Muscle layer of colon (tissue), 2 donors: ENCODE measurements at regions not wholly inside any gene's neighbourhood (a gene's known extent, or its start where the extent isn't known, plus 50 kb on each side); places are given as distances from the start of the nearest gene placed in this dataset.

Source experiments
- H3K27ac ChIP-seq: one replicate; pipeline ENCODE4 v1.7.0; 2013; ENCODE audit warnings: low read depth, mild to moderate bottlenecking, low read length, moderate library complexity
- H3K27me3 ChIP-seq, 2 donors: one replicate each; pipeline ENCODE4 v1.7.0; 2013; ENCODE audit warnings: low read length in 2 of 2, mild to moderate bottlenecking in 2 of 2; ENCODE audit not compliant: insufficient read depth in 2 of 2, control insufficient read depth in 1 of 2
- H3K36me3 ChIP-seq: one replicate; pipeline ENCODE4 v1.7.0; 2013; ENCODE audit warnings: mild to moderate bottlenecking, low read length; ENCODE audit not compliant: insufficient read depth
- H3K4me1 ChIP-seq: one replicate; pipeline ENCODE4 v1.7.0; 2013; ENCODE audit warnings: mild to moderate bottlenecking, low read length; ENCODE audit not compliant: insufficient read depth
- H3K4me3 ChIP-seq, 2 donors: one replicate each; pipeline ENCODE4 v1.7.0; 2013; ENCODE audit warnings: low read length in 2 of 2, low read depth in 1 of 2, mild to moderate bottlenecking in 1 of 2, moderate library complexity in 1 of 2
- H3K9ac ChIP-seq: one replicate; pipeline ENCODE4 v1.7.0; 2013; ENCODE audit warnings: low read length
- H3K9me3 ChIP-seq: one replicate; pipeline ENCODE4 v1.7.0; 2013; ENCODE audit warnings: mild to moderate bottlenecking, low read length
- donor health status: abdominal sarcoma.
- donor health status: Adenocarcinoma of cecum.

DNA sequence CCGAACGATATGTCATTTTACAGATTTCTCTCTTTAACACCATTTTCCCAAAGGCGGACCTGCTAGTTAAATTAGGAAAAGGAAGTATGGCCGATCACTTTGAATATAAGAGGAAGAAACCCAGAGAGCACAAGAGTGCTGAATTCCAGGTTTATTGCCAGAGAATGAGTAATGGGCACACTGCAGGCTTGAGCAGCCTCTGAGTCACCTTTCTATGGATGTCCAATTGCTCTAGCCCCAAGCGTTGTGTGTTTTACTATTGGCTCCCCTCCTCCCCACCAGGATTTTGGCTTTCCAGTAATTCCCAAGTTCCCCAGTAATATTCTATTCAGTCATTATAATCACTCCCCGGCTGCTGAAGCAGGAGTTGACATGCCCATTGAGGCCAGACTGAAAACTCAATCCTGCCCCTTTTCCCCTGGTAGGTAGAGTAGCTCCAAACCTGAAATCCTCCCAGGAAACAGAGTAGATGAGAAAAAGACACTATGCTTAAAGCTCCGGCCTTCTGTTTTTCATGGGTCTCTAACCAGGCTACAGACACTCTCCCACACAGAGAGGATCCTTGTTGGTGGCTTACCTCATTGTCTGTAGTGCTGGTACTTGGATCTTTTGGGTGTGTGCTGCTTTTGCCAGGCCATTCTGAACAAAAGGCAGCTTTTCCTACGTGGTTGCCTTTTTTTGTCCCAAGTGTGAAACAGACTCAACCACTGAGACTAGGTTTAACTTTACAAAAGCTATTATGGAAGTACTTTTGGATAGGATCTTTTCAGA is 704.3 kb upstream of the FLRT2 start:
- Histone ChIP-seq H3K9ac (no peak overlapping the region), H3K9me3 (no peaks in the 10 kb centered on the region), H3K4me3 (no peak overlapping the region), H3K27ac (no peak overlapping the region), H3K4me1 (no peaks in the 10 kb centered on the region), H3K36me3 (no peaks in the 10 kb centered on the region), H3K27me3 (no peaks in the 10 kb centered on the region)

GRCh38 chr14:84826294-84826693 is 703.6 kb upstream of the FLRT2 start:
- H3K4me3 ChIP-seq = no peak overlapping the region
- H3K36me3 ChIP-seq = no peaks in the 10 kb centered on the region
- H3K4me1 ChIP-seq = no peaks in the 10 kb centered on the region
- no peaks in the 10 kb centered on the region for H3K9me3 ChIP-seq
- no peak overlapping the region for H3K9ac ChIP-seq
- no peak overlapping the region for H3K27ac ChIP-seq
- no peaks in the 10 kb centered on the region for H3K27me3 ChIP-seq

DNA sequence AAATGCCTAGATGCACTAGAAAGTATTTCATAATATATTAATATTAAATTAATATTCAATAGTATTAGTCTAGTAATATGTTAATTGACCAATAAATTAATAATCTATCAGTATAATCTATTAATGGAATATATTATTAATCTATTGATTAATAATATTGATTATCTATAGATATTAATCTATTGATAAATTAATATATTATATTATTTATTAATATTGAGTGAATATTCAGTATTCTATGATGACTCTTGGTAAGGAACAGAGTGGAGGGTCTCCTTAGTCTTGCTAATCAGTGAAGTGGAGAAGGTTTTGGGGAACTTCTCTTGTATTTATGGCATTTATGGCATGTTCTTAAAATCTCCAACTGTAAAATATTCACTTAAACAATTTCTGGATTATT is 679.3 kb upstream of the FLRT2 start:
- Histone ChIP-seq H3K9ac (no peak overlapping the region), H3K27ac (no peak overlapping the region), H3K4me1 (no peaks in the 10 kb centered on the region), H3K27me3 (no peaks in the 10 kb centered on the region), H3K4me3 (no peak overlapping the region), H3K36me3 (no peaks in the 10 kb centered on the region), H3K9me3 (no peaks in the 10 kb centered on the region)

DNA sequence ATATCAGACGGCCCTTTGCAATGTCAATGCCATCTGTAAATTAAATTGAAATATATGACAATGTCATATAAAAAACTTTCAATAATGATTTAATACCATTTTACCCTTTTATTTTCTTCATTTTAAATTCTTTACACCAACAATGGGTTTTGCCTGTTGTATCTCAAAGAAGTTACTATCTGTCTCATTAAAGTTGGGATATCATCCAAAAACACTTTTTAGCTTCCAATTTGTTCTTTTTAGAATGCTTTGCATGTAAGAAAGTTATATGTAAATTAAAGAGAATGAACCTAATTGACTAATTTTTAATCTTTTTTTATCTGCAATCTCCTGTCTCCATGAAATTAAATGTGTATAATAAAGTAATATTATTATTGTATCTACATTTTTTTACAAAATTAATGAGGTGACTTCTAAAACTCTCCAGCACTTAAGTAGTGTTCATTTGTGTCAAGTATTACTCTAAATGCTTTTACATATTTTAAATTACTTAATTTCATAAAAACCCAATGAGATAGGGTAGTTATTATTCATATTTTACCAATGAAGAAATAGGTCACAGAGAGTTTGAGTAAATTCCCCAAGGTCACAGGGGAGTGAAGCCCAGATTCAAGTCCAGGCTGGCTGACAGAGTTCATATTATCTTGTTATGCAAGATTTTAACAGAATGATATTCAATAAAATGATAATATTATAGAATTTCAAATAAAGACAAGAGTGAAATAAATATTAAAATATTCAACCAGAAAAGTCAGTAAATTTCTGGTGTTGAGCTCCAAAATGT is 673.0 kb upstream of the FLRT2 start:
- H3K4me3 ChIP-seq = no peak overlapping the region
- H3K27me3 ChIP-seq = no peaks in the 10 kb centered on the region
- no peak overlapping the region for H3K27ac ChIP-seq
- no peaks in the 10 kb centered on the region for H3K9me3 ChIP-seq
- no peaks in the 10 kb centered on the region for H3K4me1 ChIP-seq
- no peak overlapping the region for H3K9ac ChIP-seq
- H3K36me3 ChIP-seq = no peaks in the 10 kb centered on the region

- no peak overlapping the region for H3K9ac ChIP-seq
- no peak overlapping the region for H3K4me3 ChIP-seq
- H3K27me3 ChIP-seq = no peaks in the 10 kb centered on the region
- no peaks in the 10 kb centered on the region for H3K4me1 ChIP-seq
- no peak overlapping the region for H3K27ac ChIP-seq
- H3K36me3 ChIP-seq = no peaks in the 10 kb centered on the region
- no peaks in the 10 kb centered on the region for H3K9me3 ChIP-seq
Measured at GRCh38 chr14:84857571-84857970, 672.4 kb upstream of the FLRT2 start.

GRCh38 chr14:84859116-84859515 is 670.8 kb upstream of the FLRT2 start:
- H3K4me3 ChIP-seq = no peak overlapping the region
- H3K9ac ChIP-seq = no peak overlapping the region
- no peaks in the 10 kb centered on the region for H3K9me3 ChIP-seq
- no peak overlapping the region for H3K27ac ChIP-seq
- H3K4me1 ChIP-seq = no peaks in the 10 kb centered on the region
- no peaks in the 10 kb centered on the region for H3K36me3 ChIP-seq
- no peaks in the 10 kb centered on the region for H3K27me3 ChIP-seq

DNA sequence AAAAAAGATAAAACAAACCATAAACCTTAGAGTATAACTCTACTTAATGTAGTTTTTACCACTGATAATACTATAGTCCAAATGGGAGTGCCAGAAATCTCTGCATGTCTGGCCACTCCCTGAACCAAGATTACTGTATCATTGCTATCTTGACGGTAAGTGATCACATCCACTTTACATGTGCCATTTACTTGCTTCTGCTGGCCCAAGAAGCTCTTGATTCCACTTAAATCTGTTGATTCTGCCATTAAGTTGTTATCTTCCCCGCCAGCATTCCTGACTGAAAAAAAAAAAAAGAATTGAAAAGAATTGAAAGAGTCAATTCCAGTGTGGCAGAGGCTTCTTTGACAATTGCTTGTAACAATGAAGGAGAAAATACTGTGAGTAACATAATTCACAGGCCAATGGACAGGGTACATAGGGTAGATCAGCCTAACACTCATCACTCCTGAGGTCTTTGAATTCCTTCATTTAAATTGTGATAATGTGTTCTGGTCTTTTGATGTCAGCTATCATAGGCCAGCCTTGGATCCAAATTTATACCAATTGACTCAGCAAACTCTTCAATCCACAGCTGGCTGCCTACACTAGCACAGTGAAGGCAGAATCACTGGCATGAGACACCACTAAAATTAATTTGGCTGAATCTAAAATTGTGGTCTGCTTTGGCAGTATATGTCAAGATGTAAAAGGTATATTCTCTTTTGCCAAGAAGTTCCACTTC is 665.2 kb upstream of the FLRT2 start:
- no peaks in the 10 kb centered on the region for H3K9me3 ChIP-seq
- no peaks in the 10 kb centered on the region for H3K4me1 ChIP-seq
- H3K27me3 ChIP-seq = no peaks in the 10 kb centered on the region
- H3K9ac ChIP-seq = no peak overlapping the region
- no peak overlapping the region for H3K4me3 ChIP-seq
- no peaks in the 10 kb centered on the region for H3K36me3 ChIP-seq
- no peak overlapping the region for H3K27ac ChIP-seq

DNA sequence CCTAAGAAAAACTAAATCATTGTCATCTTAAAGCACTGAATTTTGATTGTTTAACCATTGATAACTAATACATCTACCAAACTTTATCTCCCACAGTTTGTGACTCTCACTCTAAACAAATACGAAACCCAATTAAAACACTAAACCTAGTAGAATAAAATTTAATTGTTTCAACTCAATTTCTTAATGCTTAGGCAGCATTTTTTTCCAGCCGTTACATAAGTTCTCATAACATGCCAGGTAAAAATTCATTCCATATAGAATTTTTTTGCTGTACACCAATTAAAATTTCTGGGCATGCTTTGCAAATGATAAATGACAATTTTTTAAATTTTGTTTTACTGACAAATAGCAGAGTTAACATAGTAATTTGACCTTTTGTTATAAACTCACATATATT is 658.2 kb upstream of the FLRT2 start:
- no peak overlapping the region for H3K27ac ChIP-seq
- H3K9ac ChIP-seq = no peak overlapping the region
- no peaks in the 10 kb centered on the region for H3K4me1 ChIP-seq
- H3K36me3 ChIP-seq = no peaks in the 10 kb centered on the region
- H3K4me3 ChIP-seq = no peak overlapping the region
- H3K27me3 ChIP-seq = no peaks in the 10 kb centered on the region
- H3K9me3 ChIP-seq = no peaks in the 10 kb centered on the region

GRCh38 chr14:84874436-84874835 is 655.5 kb upstream of the FLRT2 start:
- H3K9ac ChIP-seq = no peak overlapping the region

DNA sequence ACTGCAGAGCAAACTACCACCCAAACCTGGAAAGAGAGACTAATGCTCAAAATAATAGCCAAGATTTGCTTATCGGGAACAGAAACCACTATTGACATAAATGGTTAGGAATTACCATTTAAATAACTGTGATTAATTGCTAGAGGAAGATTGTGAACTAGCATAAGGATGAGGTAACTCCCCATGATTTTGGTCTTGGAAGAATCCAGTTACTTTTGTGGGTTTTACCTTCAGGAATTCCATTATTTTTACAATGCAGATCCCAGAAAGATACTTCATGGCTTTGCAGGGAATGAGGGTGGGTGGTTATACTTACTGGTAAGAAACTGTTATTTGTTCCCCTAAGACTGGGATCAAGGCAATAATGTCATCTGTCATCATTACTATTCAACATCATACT is 652.9 kb upstream of the FLRT2 start:
- Histone ChIP-seq H3K4me1 (no peaks in the 10 kb centered on the region), H3K4me3 (no peak overlapping the region), H3K9me3 (no peaks in the 10 kb centered on the region), H3K9ac (no peak overlapping the region), H3K27ac (no peak overlapping the region), H3K27me3 (no peaks in the 10 kb centered on the region), H3K36me3 (no peaks in the 10 kb centered on the region)

More at GRCh38 chr14:84874436-84874835, 655.5 kb upstream of the FLRT2 start:
- H3K27me3 ChIP-seq = no peaks in the 10 kb centered on the region
- H3K4me1 ChIP-seq = no peaks in the 10 kb centered on the region
- H3K9me3 ChIP-seq = no peaks in the 10 kb centered on the region
- no peak overlapping the region for H3K27ac ChIP-seq
- H3K36me3 ChIP-seq = no peaks in the 10 kb centered on the region
- H3K4me3 ChIP-seq = no peak overlapping the region

- Histone ChIP-seq H3K27me3 (no peaks in the 10 kb centered on the region), H3K4me3 (no peak overlapping the region), H3K36me3 (no peaks in the 10 kb centered on the region), H3K4me1 (no peaks in the 10 kb centered on the region), H3K27ac (no peak overlapping the region), H3K9ac (no peak overlapping the region), H3K9me3 (no peaks in the 10 kb centered on the region)
Measured at GRCh38 chr14:84882830-84883229, 647.1 kb upstream of the FLRT2 start.
